K562 (cell line): ENCODE measurements at regions not wholly inside any gene's neighbourhood (a gene's known extent, or its start where the extent isn't known, plus 50 kb on each side); places are given as distances from the start of the nearest gene placed in this dataset.

Experiments used
- ATAC-seq: fragments of 200-7000 bp; cut with Tn5 transposase; 3 replicates; pipeline ENCODE4 v1.9.1; 2020; ENCODE audit warnings: moderate library complexity
- BruUV-seq: library from RNA; stranded (reverse); fragments of 400-500 nt; replicated peaks from 2 replicates; lab custom pipeline; 2021; lab: Mats Ljungman, UMichigan
- CTCF ChIA-PET: fragments of 300-600 bp; formaldehyde crosslinking; extraction: SDS; loops from one replicate; lab custom pipeline; 2021; ENCODE audit warnings: low intra/inter-chr PET ratio; lab: Yijun Ruan, JAX
- POLR2A ChIA-PET: fragments of 300-600, 350-650 bp; sonication (Branson Sonifier 250); formaldehyde crosslinking; extraction: SDS; loops from one replicate; lab custom pipeline; 2021; ENCODE audit warnings: antibody characterized with exemption, inconsistent platforms; lab: Yijun Ruan, JAX
- DNase-seq, 4 experiments: peaks; one replicate each; pipeline versions ENCODE4 v3.0.0 to v3.0.0-alpha.2; 2011 to 2018; ENCODE audit warnings: low spot score in 3 of 4, mixed read lengths in 3 of 4; ENCODE audit errors: extremely low read depth in 1 of 4
- FAIRE-seq: peaks from 2 replicates; lab custom pipeline; 2011; peaks lifted over from hg19 to GRCh38; lab: Jason Lieb, UNC
- H2AFZ ChIP-seq: 2 replicates; pipeline ENCODE4 v1.6.0; 2011; ENCODE audit warnings: low read depth, low read length, control low read depth, inconsistent platforms
- H3K27ac ChIP-seq: fragments of 200-600 bp; 3 replicates; pipeline ENCODE4 v1.8.0; 2011; ENCODE audit warnings: low read depth, mild to moderate bottlenecking, control low read depth, inconsistent platforms, low read length, moderate library complexity, mixed read lengths; ENCODE audit errors: extremely low read depth
- H3K27me3 ChIP-seq, 2 experiments: fragments of 300-600 bp in 1 of 2; 2 replicates in 1 of 2; 3 replicates in 1 of 2; pipeline versions ENCODE4 v1.6.0 to v1.8.0; 2011; ENCODE audit warnings: inconsistent platforms in 2 of 2, low read length in 2 of 2, mild to moderate bottlenecking in 1 of 2, mixed read lengths in 1 of 2, moderate library complexity in 1 of 2; ENCODE audit not compliant: control insufficient read depth in 2 of 2, insufficient read depth in 2 of 2
- H3K36me3 ChIP-seq: fragments of 300-600 bp; 3 replicates; pipeline ENCODE4 v1.8.0; 2011; ENCODE audit warnings: mild to moderate bottlenecking, low read length, inconsistent platforms; ENCODE audit not compliant: control insufficient read depth, insufficient read depth
- H3K4me1 ChIP-seq, 2 experiments: fragments of 200-600 bp in 1 of 2; replicated peaks in 1 of 2; 2 replicates in 1 of 2; 3 replicates in 1 of 2; pipeline versions ENCODE4 v1.5.1 to v1.8.0; 2011; ENCODE audit warnings: inconsistent platforms in 2 of 2, low read length in 2 of 2, mild to moderate bottlenecking in 1 of 2, mixed read lengths in 1 of 2, moderate library complexity in 1 of 2; ENCODE audit not compliant: control insufficient read depth in 2 of 2, insufficient read depth in 2 of 2
- H3K4me2 ChIP-seq: 2 replicates; pipeline ENCODE4 v1.6.1; 2011; ENCODE audit warnings: low read length, control low read depth, inconsistent platforms, mixed read lengths; ENCODE audit not compliant: insufficient read depth
- H3K4me3 ChIP-seq: fragments of 200-600 bp; sonication (generic), shearing (Covaris generic); 2 replicates; pipeline ENCODE4 v1.5.1; 2016; ENCODE audit warnings: control low read depth, inconsistent platforms
- H3K79me2 ChIP-seq: fragments of 200-600 bp; 3 replicates; pipeline ENCODE4 v1.8.0; 2011; ENCODE audit warnings: low read length, inconsistent platforms; ENCODE audit not compliant: control insufficient read depth, insufficient read depth
- H3K9ac ChIP-seq, 2 experiments: 2 replicates each; pipeline versions ENCODE4 v1.6.0 to v1.6.1; 2011; ENCODE audit warnings: low read depth in 2 of 2, low read length in 2 of 2, control low read depth in 1 of 2, inconsistent platforms in 1 of 2, mild to moderate bottlenecking in 1 of 2, mixed read lengths in 1 of 2; ENCODE audit not compliant: insufficient read depth in 1 of 2
- H3K9me1 ChIP-seq: one replicate; pipeline ENCODE4 v1.6.0; 2011; ENCODE audit warnings: inconsistent platforms, mild to moderate bottlenecking, low read length, moderate library complexity; ENCODE audit not compliant: control insufficient read depth, insufficient read depth
- H3K9me3 ChIP-seq: replicated peaks from 2 replicates; pipeline ENCODE4 v1.5.1; 2011; ENCODE audit warnings: low read depth, low read length, inconsistent platforms; ENCODE audit not compliant: control insufficient read depth, insufficient read depth
- H4K20me1 ChIP-seq: replicated peaks from 2 replicates; pipeline ENCODE4 v1.6.1; 2011; ENCODE audit warnings: low read length, inconsistent platforms, mixed read lengths; ENCODE audit not compliant: control insufficient read depth, insufficient read depth
- BRCA1 ChIP-seq, 2 experiments: fragments of 450-650 bp in 1 of 2; sonication (generic) in 1 of 2; formaldehyde crosslinking in 1 of 2; IDR thresholded peaks; 2 replicates each; pipeline versions ENCODE4 v1.5.0 to v1.6.1; 2017 to 2020; ENCODE audit warnings: mild to moderate bottlenecking in 1 of 2, missing genetic modification reagents in 1 of 2
- E2F3 ChIP-seq: fragments of 250-450 bp; sonication (Bioruptor Pico); IDR thresholded peaks from 2 replicates; pipeline ENCODE4 v1.4.0; 2020; ENCODE audit warnings: mild to moderate bottlenecking
- FOXJ2 ChIP-seq: fragments of 200-800 bp; sonication (Bioruptor generic); IDR thresholded peaks from 2 replicates; pipeline ENCODE4 v1.6.1; 2016; ENCODE audit warnings: missing genetic modification characterization, missing compliant biosample characterization
- FUS ChIP-seq: fragments of 200-400 bp; formaldehyde crosslinking; optimal IDR thresholded peaks from 2 replicates; pipeline ENCODE3; 2017; ENCODE audit warnings: low read depth, low read length
- MCM5 ChIP-seq: fragments of 450-650 bp; IDR thresholded peaks from 2 replicates; pipeline ENCODE4 v1.6.1; 2016; ENCODE audit warnings: low read depth
- NCOA4 ChIP-seq: fragments of 450-650 bp; IDR thresholded peaks from 2 replicates; pipeline ENCODE4 v1.6.1; 2018; ENCODE audit warnings: mild to moderate bottlenecking; ENCODE audit not compliant: partially characterized antibody
- NFE2L1 ChIP-seq: fragments of 450-650 bp; IDR thresholded peaks from 2 replicates; pipeline ENCODE4 v1.6.1; 2016; ENCODE audit warnings: missing genetic modification characterization, low read depth, mild to moderate bottlenecking, missing compliant biosample characterization, moderate library complexity, borderline replicate concordance
- NR4A1 ChIP-seq, 2 experiments: fragments of 250-450 bp in 1 of 2; fragments of 450-650 bp in 1 of 2; sonication (Bioruptor Pico) in 1 of 2; IDR thresholded peaks; 2 replicates each; pipeline versions ENCODE4 v1.4.0 to v1.6.1; 2016 to 2020; ENCODE audit warnings: mild to moderate bottlenecking in 2 of 2, missing compliant biosample characterization in 1 of 2, missing genetic modification characterization in 1 of 2, moderate library complexity in 1 of 2
- OTX1 ChIP-seq: fragments of 450-650 bp; formaldehyde crosslinking; IDR thresholded peaks from 2 replicates; pipeline ENCODE4 v1.4.0; 2022; ENCODE audit warnings: mild to moderate bottlenecking
- PRDM10 ChIP-seq: fragments of 450-650 bp; IDR thresholded peaks from 2 replicates; pipeline ENCODE4 v1.6.1; 2018; ENCODE audit not compliant: partially characterized antibody
- PYGO2 ChIP-seq: fragments of 450-650 bp; IDR thresholded peaks from 2 replicates; pipeline ENCODE4 v1.6.1; 2016; ENCODE audit warnings: mild to moderate bottlenecking, missing genetic modification characterization, moderate library complexity, missing compliant biosample characterization
- RBBP5 ChIP-seq: fragments of 200-600 bp; sonication (generic); IDR thresholded peaks from 2 replicates; pipeline ENCODE4 v1.6.1; 2012; ENCODE audit warnings: borderline replicate concordance, mild to moderate bottlenecking, low read length, control low read depth, inconsistent platforms; ENCODE audit not compliant: insufficient read depth, poor library complexity, severe bottlenecking
- RBM39 ChIP-seq: fragments of 200-400 bp; formaldehyde crosslinking; optimal IDR thresholded peaks from 2 replicates; pipeline ENCODE3; 2018; ENCODE audit warnings: low read depth, low read length
- TCF7L2 ChIP-seq: fragments of 150-350 bp; IDR thresholded peaks from 2 replicates; pipeline ENCODE4 v1.6.1; 2016; ENCODE audit warnings: low read depth, mild to moderate bottlenecking, low read length, moderate library complexity
- ZBTB7A ChIP-seq: IDR thresholded peaks from 2 replicates; pipeline ENCODE4 v1.6.1; 2011; ENCODE audit warnings: low read depth, mild to moderate bottlenecking, low read length, moderate library complexity, borderline replicate concordance; ENCODE audit not compliant: control insufficient read depth
- ZNF561 ChIP-seq: fragments of 450-650 bp; formaldehyde crosslinking; conservative IDR thresholded peaks from 2 replicates; pipeline ENCODE4 v1.4.0; 2020; ENCODE audit warnings: mild to moderate bottlenecking, moderate library complexity
- WGBS: fragments of 100-300 bp; shearing (Covaris generic); methylation state at CpG from one replicate; pipeline ENCODE4 v1.1.6; 2016; ENCODE audit warnings: low coverage, mixed read lengths; ENCODE audit not compliant: insufficient coverage; ENCODE audit errors: missing lambda C conversion rate; 5-methylcytosine and 5-hydroxymethylcytosine counted together
- in situ Hi-C: fragments of 300-500 bp; cut with MboI; formaldehyde crosslinking; loops from 4 replicates; pipeline ENCODE4 v1.15.0; 2018; ENCODE audit warnings: inconsistent platforms, mixed read lengths
- intact Hi-C: fragments of 100-400 bp; cut with micrococcal nuclease; formaldehyde crosslinking; loops from 2 replicates; pipeline ENCODE4 v1.14.2; 2022

DNA sequence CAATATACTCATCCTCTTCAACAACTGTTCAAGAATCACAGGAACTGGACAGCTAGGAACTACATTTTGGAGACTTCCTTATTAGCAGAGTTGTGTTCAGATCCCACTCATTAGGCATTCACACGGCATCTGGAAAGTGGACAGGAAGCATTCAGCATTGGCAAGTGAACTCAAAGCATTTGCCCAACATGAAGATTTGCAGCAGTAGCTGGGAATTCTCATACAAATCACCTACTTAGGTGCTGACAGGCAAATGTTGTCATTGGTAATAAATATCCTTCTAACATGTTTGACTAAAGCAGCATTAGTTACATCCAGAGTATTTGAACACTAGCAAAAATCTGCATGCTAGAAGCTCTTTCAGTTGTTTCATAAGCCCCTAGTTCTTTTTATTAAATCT, 350.8 kb downstream of the PTH2R start:
- no peak for TF ChIP-seq NCOA4
- TF ChIP-seq MCM5 = no peak
- TF ChIP-seq RBM39 = no peak
- no peak for TF ChIP-seq OTX1 (CRISPR knock-in tag)
- no peak for TF ChIP-seq ZNF561
- TF ChIP-seq RBBP5 = no peak
- no peak for TF ChIP-seq PYGO2 (tag)
- TF ChIP-seq FOXJ2 (tag) = no peak
- no peak for TF ChIP-seq TCF7L2
- no peak for TF ChIP-seq NR4A1 (CRISPR knock-in tag; IDR thresholded peaks at IDR 0.05)
- no peak for TF ChIP-seq NR4A1 (tag; IDR thresholded peaks at IDR 0.05)
- TF ChIP-seq BRCA1 (IDR thresholded peaks at IDR 0.05) = no peak
- TF ChIP-seq BRCA1 (CRISPR knock-in tag; IDR thresholded peaks at IDR 0.05) = no peak
- no peak for TF ChIP-seq FUS
- no peak for TF ChIP-seq NFE2L1
- no peak for TF ChIP-seq E2F3 (CRISPR knock-in tag)
- TF ChIP-seq ZBTB7A = no peak
- no peak for TF ChIP-seq PRDM10
- no peak overlapping the region for H3K4me2 ChIP-seq
- H3K27me3 ChIP-seq = no peaks in the 10 kb centered on the region
- CTCF ChIA-PET = no interaction called here
- DNase-seq (no peak), FAIRE-seq (no peak), ATAC-seq (no peak)
- no TSS peak for BruUV-seq
- H3K4me1 ChIP-seq = no peaks in the 10 kb centered on the region
- in situ Hi-C loops (no loop called here), intact Hi-C loops (no loop called here)
- no peaks in the 10 kb centered on the region for H3K79me2 ChIP-seq
- no peak overlapping the region for H3K4me3 ChIP-seq
- no peak overlapping the region for H3K9ac ChIP-seq
- no peak overlapping the region for H3K27ac ChIP-seq
- H3K9me3 ChIP-seq = no peaks in the 10 kb centered on the region
- H4K20me1 ChIP-seq = no peaks in the 10 kb centered on the region
- 36% methylated on average over 1 of the region's 1 CpG for WGBS
- H2AFZ ChIP-seq = no peak overlapping the region
- POLR2A ChIA-PET = no interaction called here
- H3K9me1 ChIP-seq = no peaks in the 10 kb centered on the region
- H3K36me3 ChIP-seq = no peaks in the 10 kb centered on the region
